ENCODE measurements at regions not wholly inside any gene's neighbourhood (a gene's known extent, or its start where the extent isn't known, plus 50 kb on each side); places are given as distances from the start of the nearest gene placed in this dataset.

DNA sequence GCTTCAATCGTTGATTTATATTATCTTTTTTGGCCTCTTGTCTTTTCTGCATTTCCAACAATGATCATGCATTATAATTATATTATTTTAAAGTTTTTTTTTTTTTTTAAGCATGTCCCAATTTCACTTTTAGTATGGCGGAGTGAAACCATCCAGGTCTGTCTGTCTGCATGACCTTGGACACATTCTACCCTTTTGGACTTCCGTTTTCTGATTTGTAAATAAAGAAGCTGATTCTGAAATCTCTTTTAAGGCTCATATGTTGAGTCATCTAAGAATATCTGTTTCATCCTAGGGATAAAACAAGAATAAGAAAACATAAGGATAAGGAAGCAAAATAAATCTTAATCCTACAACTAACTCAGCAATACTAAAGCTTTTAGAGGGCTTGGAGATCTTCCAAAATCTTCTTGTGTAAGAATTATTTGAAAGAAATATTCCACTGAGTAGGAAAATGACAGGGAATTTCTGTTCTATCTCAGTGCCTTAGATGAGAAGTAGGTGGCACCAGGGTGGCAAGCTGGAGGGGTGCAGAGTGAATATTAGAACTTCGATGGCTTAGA, 195.7 kb upstream of the TOX3 start (continued):
- TF ChIP-seq, protein P1, sequence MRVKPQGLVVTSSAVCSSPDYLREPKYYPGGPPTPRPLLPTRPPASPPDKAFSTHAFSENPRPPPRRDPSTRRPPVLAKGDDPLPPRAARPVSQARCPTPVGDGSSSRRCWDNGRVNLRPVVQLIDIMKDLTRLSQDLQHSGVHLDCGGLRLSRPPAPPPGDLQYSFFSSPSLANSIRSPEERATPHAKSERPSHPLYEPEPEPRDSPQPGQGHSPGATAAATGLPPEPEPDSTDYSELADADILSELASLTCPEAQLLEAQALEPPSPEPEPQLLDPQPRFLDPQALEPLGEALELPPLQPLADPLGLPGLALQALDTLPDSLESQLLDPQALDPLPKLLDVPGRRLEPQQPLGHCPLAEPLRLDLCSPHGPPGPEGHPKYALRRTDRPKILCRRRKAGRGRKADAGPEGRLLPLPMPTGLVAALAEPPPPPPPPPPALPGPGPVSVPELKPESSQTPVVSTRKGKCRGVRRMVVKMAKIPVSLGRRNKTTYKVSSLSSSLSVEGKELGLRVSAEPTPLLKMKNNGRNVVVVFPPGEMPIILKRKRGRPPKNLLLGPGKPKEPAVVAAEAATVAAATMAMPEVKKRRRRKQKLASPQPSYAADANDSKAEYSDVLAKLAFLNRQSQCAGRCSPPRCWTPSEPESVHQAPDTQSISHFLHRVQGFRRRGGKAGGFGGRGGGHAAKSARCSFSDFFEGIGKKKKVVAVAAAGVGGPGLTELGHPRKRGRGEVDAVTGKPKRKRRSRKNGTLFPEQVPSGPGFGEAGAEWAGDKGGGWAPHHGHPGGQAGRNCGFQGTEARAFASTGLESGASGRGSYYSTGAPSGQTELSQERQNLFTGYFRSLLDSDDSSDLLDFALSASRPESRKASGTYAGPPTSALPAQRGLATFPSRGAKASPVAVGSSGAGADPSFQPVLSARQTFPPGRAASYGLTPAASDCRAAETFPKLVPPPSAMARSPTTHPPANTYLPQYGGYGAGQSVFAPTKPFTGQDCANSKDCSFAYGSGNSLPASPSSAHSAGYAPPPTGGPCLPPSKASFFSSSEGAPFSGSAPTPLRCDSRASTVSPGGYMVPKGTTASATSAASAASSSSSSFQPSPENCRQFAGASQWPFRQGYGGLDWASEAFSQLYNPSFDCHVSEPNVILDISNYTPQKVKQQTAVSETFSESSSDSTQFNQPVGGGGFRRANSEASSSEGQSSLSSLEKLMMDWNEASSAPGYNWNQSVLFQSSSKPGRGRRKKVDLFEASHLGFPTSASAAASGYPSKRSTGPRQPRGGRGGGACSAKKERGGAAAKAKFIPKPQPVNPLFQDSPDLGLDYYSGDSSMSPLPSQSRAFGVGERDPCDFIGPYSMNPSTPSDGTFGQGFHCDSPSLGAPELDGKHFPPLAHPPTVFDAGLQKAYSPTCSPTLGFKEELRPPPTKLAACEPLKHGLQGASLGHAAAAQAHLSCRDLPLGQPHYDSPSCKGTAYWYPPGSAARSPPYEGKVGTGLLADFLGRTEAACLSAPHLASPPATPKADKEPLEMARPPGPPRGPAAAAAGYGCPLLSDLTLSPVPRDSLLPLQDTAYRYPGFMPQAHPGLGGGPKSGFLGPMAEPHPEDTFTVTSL (CRISPR knock-in tag; IDR thresholded peaks at IDR 0.05; ENCODE audit: borderline replicate concordance): peak; percentile 61; the same call in 1 of the 2 replicates
- TF ChIP-seq NFIC (IDR thresholded peaks at IDR 0.05; ENCODE audit: low read length) (0 out of 2 replicates have a peak, but pooled peaks have one; percentile 57), ZNF530 (CRISPR knock-in tag; IDR thresholded peaks at IDR 0.05; ENCODE audit: low read depth) (no peak), ZFP36L1 (CRISPR knock-in tag; IDR thresholded peaks at IDR 0.05) (no peak), ZNF430 (CRISPR knock-in tag; IDR thresholded peaks at IDR 0.05) (no peak), KDM1A (CRISPR knock-in tag; IDR thresholded peaks at IDR 0.05) (no peak), NFIB (CRISPR knock-in tag; IDR thresholded peaks at IDR 0.05; ENCODE audit: borderline replicate concordance) (no peak), ZNF367 (CRISPR knock-in tag; IDR thresholded peaks at IDR 0.05; ENCODE audit: borderline replicate concordance) (no peak), ZNF780A (CRISPR knock-in tag; IDR thresholded peaks at IDR 0.05) (no peak), SMAD1 (CRISPR knock-in tag; IDR thresholded peaks at IDR 0.05; ENCODE audit: borderline replicate concordance, low read depth) (no peak), YEATS2 (CRISPR knock-in tag; IDR thresholded peaks at IDR 0.05; ENCODE audit: borderline replicate concordance) (no peak), FOXO1 (CRISPR knock-in tag; IDR thresholded peaks at IDR 0.05) (no peak), ZNF747 (CRISPR knock-in tag; IDR thresholded peaks at IDR 0.05; ENCODE audit: borderline replicate concordance) (no peak), BCL6 (CRISPR knock-in tag; IDR thresholded peaks at IDR 0.05) (peak; percentile 55; the same call in 1 of the 2 replicates), HMG20A (CRISPR knock-in tag; IDR thresholded peaks at IDR 0.05; ENCODE audit: borderline replicate concordance) (0 out of 2 replicates have a peak, but pooled peaks have one; percentile 46), ATF1 (CRISPR knock-in tag; IDR thresholded peaks at IDR 0.05) (no peak), PRPF4 (IDR thresholded peaks at IDR 0.05; ENCODE audit: low read depth, low read length, poor library complexity, severe bottlenecking) (no peak), PLRG1 (conservative IDR thresholded peaks at IDR 0.05) (no peak), SSRP1 (CRISPR knock-in tag; IDR thresholded peaks at IDR 0.05) (no peak), ELF3 (CRISPR knock-in tag; IDR thresholded peaks at IDR 0.05) (0 out of 2 replicates have a peak, but pooled peaks have one; percentile 41), ETV5 (CRISPR knock-in tag; IDR thresholded peaks at IDR 0.05; ENCODE audit: borderline replicate concordance) (peak; percentile 62; the same call in 1 of the 2 replicates), HNF4A (CRISPR knock-in tag; IDR thresholded peaks at IDR 0.05) (peak; percentile 59), ZNF766 (CRISPR knock-in tag; IDR thresholded peaks at IDR 0.05; ENCODE audit: borderline replicate concordance) (no peak)
- TF ChIP-seq, protein P2, sequence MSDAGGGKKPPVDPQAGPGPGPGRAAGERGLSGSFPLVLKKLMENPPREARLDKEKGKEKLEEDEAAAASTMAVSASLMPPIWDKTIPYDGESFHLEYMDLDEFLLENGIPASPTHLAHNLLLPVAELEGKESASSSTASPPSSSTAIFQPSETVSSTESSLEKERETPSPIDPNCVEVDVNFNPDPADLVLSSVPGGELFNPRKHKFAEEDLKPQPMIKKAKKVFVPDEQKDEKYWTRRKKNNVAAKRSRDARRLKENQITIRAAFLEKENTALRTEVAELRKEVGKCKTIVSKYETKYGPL (CRISPR knock-in tag; IDR thresholded peaks at IDR 0.05): no peak
- TF ChIP-seq, protein P3, sequence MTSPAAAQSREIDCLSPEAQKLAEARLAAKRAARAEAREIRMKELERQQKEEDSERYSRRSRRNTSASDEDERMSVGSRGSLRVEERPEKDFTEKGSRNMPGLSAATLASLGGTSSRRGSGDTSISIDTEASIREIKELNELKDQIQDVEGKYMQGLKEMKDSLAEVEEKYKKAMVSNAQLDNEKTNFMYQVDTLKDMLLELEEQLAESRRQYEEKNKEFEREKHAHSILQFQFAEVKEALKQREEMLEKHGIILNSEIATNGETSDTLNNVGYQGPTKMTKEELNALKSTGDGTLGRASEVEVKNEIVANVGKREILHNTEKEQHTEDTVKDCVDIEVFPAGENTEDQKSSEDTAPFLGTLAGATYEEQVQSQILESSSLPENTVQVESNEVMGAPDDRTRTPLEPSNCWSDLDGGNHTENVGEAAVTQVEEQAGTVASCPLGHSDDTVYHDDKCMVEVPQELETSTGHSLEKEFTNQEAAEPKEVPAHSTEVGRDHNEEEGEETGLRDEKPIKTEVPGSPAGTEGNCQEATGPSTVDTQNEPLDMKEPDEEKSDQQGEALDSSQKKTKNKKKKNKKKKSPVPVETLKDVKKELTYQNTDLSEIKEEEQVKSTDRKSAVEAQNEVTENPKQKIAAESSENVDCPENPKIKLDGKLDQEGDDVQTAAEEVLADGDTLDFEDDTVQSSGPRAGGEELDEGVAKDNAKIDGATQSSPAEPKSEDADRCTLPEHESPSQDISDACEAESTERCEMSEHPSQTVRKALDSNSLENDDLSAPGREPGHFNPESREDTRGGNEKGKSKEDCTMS (CRISPR knock-in tag; conservative IDR thresholded peaks at IDR 0.05): no peak
